Transverse colon (tissue), 4 donors: ENCODE measurements at regions not wholly inside any gene's neighbourhood (a gene's known extent, or its start where the extent isn't known, plus 50 kb on each side); places are given as distances from the start of the nearest gene placed in this dataset.

Source experiments
- DNase-seq: peaks from one replicate; pipeline ENCODE4 v3.0.0-alpha.2; 2019
- H3K27ac ChIP-seq, 4 donors: fragments of 200-600 bp; sonication (generic); 2 replicates each; pipeline ENCODE4 v1.5.1; 2016 to 2018; ENCODE audit warnings: inconsistent platforms in 4 of 4
- H3K27me3 ChIP-seq: fragments of 200-600 bp; sonication (generic); 2 replicates; pipeline ENCODE4 v1.5.1; 2017; ENCODE audit warnings: inconsistent platforms
- H3K36me3 ChIP-seq, 4 donors: fragments of 200-600 bp; sonication (generic); 2 replicates each; pipeline ENCODE4 v1.5.1; 2017 to 2019; ENCODE audit warnings: inconsistent platforms in 4 of 4
- H3K4me1 ChIP-seq, 4 donors: fragments of 200-600 bp; sonication (generic); 2 replicates each; pipeline ENCODE4 v1.5.1; 2017 to 2020; ENCODE audit warnings: inconsistent platforms in 4 of 4
- H3K4me3 ChIP-seq, 4 donors: fragments of 200-600 bp; sonication (generic); 1 replicate in 1 of 4; 2 replicates in 3 of 4; pipeline versions ENCODE4 v1.5.1 to v1.6.1; 2017 to 2019; ENCODE audit warnings: inconsistent platforms in 4 of 4
- H3K9me3 ChIP-seq, 2 donors: fragments of 200-600 bp; sonication (generic); 2 replicates each; pipeline ENCODE4 v1.5.1; 2017 to 2019; ENCODE audit warnings: inconsistent platforms in 2 of 2
- EP300 ChIP-seq: sonication (generic); formaldehyde crosslinking; IDR thresholded peaks from one replicate; pipeline ENCODE4 v1.6.1; 2017; ENCODE audit warnings: antibody characterized with exemption, low read depth
- POLR2A ChIP-seq: fragments of 450-650 bp; IDR thresholded peaks from one replicate; pipeline ENCODE4 v1.6.1; 2016; ENCODE audit warnings: antibody characterized with exemption, mild to moderate bottlenecking, moderate library complexity
- POLR2AphosphoS5 ChIP-seq, 3 donors: sonication (generic); formaldehyde crosslinking; IDR thresholded peaks; one replicate each; pipeline ENCODE4 v1.6.1; 2016; ENCODE audit warnings: antibody characterized with exemption in 3 of 3
- WGBS, 2 donors: methylation state at CpG; one replicate each; pipeline ENCODE4 v1.1.5; 2018; ENCODE audit warnings: low coverage in 1 of 2; 5-methylcytosine and 5-hydroxymethylcytosine counted together
- in situ Hi-C, 4 donors: fragments of 200-750 bp; cut with MboI; loops; one replicate each; pipeline versions ENCODE4 v1.15.0 to v1.15.1; 2017; ENCODE audit warnings: low sequenced_read_pairs in 3 of 4, low pct_ligation_motif_present in 1 of 4, low pct_unique_long_range_greater_than_20kb in 1 of 4
- intact Hi-C: fragments of 100-400 bp; cut with DNase I; formaldehyde crosslinking; loops from one replicate; pipeline ENCODE4 v1.15.1; 2023; ENCODE audit warnings: low total_unique reads
- TF ChIP-seq, protein P1 (sequence below), 5 experiments: fragments of 200-600 bp in 3 of 5; fragments of 450-650 bp in 2 of 5; sonication (generic) in 3 of 5; IDR thresholded peaks; 1 replicate in 2 of 5; 2 replicates in 3 of 5; pipeline ENCODE4 v1.5.1; 2016 to 2017; ENCODE audit warnings: antibody characterized with exemption in 5 of 5, inconsistent platforms in 3 of 5, mild to moderate bottlenecking in 2 of 5, moderate library complexity in 1 of 5

DNA sequence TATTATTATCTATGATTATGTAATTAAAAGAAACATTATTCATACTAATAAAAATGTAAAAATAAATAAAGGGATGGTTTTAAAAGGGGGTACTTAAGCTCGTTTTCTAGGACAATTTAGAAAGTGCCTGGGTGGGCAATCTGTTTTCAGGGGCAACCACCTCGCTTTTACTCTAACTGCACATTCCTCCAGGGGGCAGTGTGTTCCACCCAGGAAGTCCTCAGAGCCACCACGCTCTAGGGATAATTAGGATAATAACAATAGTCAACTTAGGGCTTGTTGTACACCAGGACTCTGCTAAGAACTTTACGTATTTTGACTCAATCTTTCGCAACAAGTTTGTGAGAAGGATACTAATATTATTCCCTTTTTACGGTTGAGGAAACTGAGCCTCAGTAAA, 396.7 kb upstream of the MAF start:
- Histone ChIP-seq H3K4me1 (no peaks in the 10 kb centered on the region), H3K36me3 (no peaks in the 10 kb centered on the region), H3K9me3 (no peaks in the 10 kb centered on the region), H3K4me3 (no peak overlapping the region), H3K27ac (no peak overlapping the region), H3K27me3 (no peaks in the 10 kb centered on the region)
- TF ChIP-seq, protein P1, sequence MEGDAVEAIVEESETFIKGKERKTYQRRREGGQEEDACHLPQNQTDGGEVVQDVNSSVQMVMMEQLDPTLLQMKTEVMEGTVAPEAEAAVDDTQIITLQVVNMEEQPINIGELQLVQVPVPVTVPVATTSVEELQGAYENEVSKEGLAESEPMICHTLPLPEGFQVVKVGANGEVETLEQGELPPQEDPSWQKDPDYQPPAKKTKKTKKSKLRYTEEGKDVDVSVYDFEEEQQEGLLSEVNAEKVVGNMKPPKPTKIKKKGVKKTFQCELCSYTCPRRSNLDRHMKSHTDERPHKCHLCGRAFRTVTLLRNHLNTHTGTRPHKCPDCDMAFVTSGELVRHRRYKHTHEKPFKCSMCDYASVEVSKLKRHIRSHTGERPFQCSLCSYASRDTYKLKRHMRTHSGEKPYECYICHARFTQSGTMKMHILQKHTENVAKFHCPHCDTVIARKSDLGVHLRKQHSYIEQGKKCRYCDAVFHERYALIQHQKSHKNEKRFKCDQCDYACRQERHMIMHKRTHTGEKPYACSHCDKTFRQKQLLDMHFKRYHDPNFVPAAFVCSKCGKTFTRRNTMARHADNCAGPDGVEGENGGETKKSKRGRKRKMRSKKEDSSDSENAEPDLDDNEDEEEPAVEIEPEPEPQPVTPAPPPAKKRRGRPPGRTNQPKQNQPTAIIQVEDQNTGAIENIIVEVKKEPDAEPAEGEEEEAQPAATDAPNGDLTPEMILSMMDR (IDR thresholded peaks at IDR 0.05), result peak in 4 of 5 experiments; percentile 26 to 39 (median 28)
- TF ChIP-seq EP300, result no peak
- WGBS, 2 donors, result 70 to 80% methylated on average over 6 of the region's 6 CpGs
- intact Hi-C loops (no loop called here), in situ Hi-C loops (no loop called here)
- DNase-seq, result no peak

DNA sequence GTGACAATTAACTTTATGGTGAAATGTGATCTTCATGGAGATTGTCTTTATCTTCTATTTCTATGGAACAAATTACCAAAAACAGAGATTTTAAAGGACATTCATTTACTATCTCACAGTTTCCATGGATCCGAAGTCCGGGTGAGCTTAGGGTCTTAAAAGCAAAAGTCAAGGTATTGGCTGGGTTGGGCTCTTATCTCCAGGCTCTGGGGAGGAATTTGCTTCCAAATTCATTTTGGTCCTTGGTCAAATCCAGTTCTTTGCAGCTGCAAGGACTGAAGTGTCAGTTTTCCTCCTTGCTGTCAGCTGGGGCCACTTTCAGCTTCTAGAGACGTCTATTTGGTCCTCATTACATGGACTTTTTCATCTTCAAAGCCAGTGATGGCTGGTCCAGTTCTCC, 395.8 kb upstream of the MAF start:
- Histone ChIP-seq H3K27ac (no peak overlapping the region), H3K36me3 (no peaks in the 10 kb centered on the region), H3K4me1 (no peaks in the 10 kb centered on the region), H3K9me3 (no peaks in the 10 kb centered on the region), H3K4me3 (no peak overlapping the region), H3K27me3 (no peaks in the 10 kb centered on the region)
- in situ Hi-C loops, result no loop called here
- no peak for TF ChIP-seq POLR2AphosphoS5 (IDR thresholded peaks at IDR 0.05)
- TF ChIP-seq, protein P1 (IDR thresholded peaks at IDR 0.05), result no peak
- TF ChIP-seq POLR2A, result no peak
- no peak for TF ChIP-seq EP300
- WGBS, 2 donors, result 85% methylated on average over 3 of the region's 3 CpGs
- intact Hi-C loops, result no loop called here
- DNase-seq, result no peak

DNA sequence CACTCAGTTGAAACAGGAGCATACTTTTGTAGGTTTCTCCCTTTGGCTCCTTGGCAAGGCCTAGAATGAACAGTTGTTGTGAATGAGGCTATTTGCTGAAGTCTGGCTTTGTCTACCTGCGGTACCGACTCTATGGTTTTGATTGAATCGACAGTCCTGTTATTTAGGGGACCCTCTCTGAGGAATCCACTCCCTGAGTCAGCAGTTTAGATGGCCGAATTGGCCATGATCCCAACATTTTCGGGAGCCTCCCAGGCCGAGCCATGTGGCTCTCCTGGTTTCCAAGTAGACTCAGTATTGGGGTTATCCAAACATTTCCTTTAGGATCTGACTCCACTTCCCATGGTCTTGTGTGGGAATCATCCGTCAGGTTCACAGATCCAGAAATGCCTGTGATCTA, 394.8 kb upstream of the MAF start:
- TF ChIP-seq POLR2A (no peak), POLR2AphosphoS5 (IDR thresholded peaks at IDR 0.05) (no peak), EP300 (no peak)
- TF ChIP-seq, protein P1 (IDR thresholded peaks at IDR 0.05), result no peak
- 81 to 95% methylated on average over 4 to 7 of the region's 7 CpGs for WGBS, 2 donors
- Histone ChIP-seq H3K27ac (no peak overlapping the region), H3K36me3 (no peaks in the 10 kb centered on the region), H3K4me1 (no peaks in the 10 kb centered on the region), H3K27me3 (no peaks in the 10 kb centered on the region), H3K4me3 (no peak overlapping the region), H3K9me3 (no peaks in the 10 kb centered on the region)
- DNase-seq, result no peak
- in situ Hi-C loops (no loop called here), intact Hi-C loops (no loop called here)

DNA sequence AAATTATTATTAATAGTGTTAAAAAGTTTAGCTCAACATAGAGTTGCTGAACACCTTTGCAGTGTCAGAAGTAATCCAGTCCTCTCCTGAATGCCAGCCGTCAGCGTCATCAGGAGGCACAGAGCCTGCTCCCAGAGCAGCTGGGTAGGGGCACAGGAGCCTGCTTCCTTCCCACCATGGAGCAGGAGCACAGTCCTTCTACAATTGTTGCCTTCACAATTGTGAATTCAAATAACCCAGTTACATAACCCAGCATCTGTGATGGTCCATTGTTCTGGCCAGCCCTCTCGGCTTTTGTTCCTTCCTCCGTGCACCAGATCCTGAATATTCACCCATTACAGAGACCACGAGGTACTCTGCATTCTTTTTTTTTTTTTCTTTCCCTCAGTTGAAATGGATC, 393.9 kb upstream of the MAF start:
- 77 to 83% methylated on average over 3 to 5 of the region's 5 CpGs for WGBS, 2 donors
- Histone ChIP-seq H3K4me3 (no peak overlapping the region), H3K4me1 (no peaks in the 10 kb centered on the region), H3K27me3 (no peaks in the 10 kb centered on the region), H3K36me3 (no peaks in the 10 kb centered on the region), H3K27ac (no peak overlapping the region), H3K9me3 (no peaks in the 10 kb centered on the region)
- in situ Hi-C loops, result no loop called here
- no peak for DNase-seq
- TF ChIP-seq POLR2A (no peak), EP300 (no peak), POLR2AphosphoS5 (IDR thresholded peaks at IDR 0.05) (no peak)
- TF ChIP-seq, protein P1 (IDR thresholded peaks at IDR 0.05), result no peak
- intact Hi-C loops, result no loop called here
